ENCODE measurements at regions not wholly inside any gene's neighbourhood (a gene's known extent, or its start where the extent isn't known, plus 50 kb on each side); places are given as distances from the start of the nearest gene placed in this dataset.
"Not testable (repeated sequence)": the region's sequence is repeated elsewhere in the genome, so short reads cannot be mapped to it uniquely, and the experiment has no call there.

DNA sequence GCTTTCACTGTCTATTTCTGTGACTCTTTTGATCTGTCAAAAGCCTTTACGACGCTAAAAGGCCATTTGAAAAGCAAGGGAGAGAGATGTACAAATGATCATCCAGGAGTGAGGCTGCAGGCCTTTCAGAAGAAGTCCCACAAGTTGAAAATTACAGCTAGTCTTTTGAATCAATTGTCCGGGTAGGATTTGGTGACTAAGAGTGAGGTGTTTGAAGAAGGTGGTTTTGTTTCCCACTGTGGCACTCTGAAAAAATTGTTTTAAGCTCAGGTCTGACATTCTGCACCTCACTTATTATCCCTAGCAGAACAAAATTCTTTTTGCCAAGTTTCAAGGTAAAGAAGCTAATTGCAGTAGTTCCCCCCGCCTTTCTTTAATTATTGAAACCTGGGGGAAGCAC lies 50.8 kb upstream of the TMEM108 start:
- no peak for DNase-seq

DNA sequence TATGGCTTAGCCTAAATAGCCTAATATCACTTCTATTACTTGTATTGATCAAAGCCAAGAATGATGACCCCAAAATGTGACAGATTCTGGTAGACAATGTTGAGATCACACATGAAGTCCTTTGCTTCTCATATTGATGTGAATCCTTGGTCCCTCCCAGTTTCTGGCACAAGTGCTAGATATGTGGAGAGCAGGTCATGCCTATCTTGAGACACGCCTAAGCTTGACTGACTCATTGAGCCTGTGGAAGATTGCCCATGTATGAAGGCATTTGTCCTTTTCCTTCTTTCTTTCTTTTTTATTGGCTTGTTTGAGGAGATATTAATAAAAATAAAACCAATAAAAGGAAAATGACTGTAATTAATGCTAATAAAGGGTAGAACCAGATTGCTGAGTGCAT lies 54.0 kb upstream of the TMEM108 start:
- DNase-seq = no peak

DNA sequence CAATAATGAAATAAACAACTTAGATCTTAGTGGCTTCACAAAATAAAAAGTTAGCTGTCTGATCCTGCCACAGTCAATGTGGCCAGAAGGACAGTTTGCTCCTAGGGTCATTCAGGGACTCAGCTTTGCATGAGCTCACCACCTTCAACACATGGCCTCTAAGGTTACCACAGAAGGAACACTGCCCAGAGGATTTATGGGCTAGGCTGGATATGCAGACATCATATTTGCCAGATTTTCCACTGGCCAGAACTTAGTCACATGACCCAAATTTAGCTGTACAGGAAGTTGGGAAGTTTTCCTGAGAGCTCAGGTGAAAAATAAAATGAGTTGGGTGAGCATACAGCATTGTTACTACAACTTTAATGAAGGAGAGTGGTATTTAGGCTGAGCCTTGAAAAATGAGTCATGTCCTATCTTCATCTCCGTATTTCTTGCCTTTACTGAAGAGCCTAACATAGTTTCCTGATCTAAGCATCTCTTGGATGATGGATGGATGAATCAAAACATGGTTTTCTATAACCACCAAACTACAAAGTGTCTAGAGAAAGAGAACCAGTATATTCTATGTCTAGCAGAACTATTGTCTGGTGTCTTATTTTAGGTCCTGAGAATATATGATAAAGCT lies 54.9 kb upstream of the TMEM108 start:
- no peak for DNase-seq

GRCh38 chr3:132981719-132982118 lies 56.5 kb upstream of the TMEM108 start:
- no peak for DNase-seq

DNA sequence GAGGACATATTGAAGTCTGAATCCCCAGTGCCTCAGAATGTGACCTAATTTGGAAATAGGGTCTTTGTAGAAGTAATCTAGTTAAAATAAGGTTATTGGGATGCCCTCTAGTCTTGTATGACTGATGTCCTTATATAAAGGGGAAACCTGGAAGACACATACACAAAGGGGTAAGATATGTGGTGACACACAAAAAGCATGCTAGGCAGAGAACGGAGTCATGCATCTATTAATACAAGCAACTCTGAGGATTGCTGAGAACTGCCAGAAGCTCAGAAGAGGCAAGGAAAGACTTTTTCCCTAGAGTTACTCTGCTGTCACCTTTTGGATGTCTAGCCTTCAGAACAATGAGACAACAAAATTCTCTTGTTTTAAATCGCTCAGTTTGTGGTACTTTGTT lies 58.1 kb upstream of the TMEM108 start:
- no peak for DNase-seq

DNA sequence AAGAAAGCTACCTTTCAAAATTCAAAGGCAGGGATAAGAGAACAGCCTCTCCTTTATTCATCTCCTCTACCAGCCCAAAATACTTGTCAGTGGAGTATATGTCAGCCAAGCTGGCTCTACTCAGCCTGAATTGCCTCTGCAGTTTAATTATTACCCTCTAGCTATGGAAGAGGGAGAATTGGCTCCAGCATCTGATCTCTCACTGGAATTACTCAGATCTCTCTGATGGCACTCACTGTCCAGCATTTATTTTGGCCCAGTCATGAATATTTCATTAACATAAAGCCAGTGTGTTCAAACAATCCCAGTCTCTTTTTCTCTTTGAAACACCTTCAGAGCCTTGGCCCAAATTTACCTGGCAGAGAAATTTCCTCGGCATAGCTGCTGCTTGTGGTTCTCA lies 58.6 kb upstream of the TMEM108 start:
- DNase-seq = no peak

DNA sequence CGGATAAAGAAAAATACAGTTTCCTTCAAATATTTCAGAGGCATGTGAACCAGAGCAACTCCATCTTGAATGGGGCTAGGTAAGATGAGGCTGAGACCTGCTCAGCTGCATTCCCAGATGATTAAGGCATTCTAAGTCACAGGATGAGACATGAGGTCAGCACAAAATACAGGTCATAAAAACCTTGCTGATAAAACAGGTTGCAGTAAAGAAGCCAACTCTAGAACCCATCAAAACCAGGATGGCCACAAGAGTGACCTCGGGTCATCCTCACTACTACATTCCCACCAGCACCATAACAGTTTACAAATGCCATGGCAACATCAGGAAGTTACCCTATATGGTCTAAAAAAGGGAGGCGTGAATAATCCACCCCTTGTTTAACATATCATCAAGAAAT lies 59.2 kb upstream of the TMEM108 start:
- not testable (repeated sequence) for DNase-seq

DNA sequence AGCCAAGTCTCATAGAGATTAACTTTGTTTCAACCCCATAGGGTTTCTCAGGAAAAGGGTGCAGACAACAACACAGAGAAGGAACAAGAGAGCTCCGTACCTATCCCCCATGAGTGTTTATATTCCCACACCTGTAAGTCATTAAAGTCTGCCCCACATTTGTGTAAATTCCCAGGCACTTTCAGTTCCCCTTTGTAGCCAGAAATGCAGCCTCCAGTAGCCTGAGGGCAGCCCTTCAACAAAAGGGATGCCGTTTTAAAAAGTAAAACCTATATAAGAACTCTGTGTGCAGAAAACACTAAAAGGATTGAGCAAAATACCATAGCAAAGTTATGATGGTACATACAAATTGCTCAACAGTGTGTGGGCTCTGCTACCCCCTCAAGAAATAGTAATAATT lies 59.7 kb upstream of the TMEM108 start:
- DNase-seq = no peak

- no peak for DNase-seq
These were observed 64.1 kb upstream of the TMEM108 start for GRCh38 chr3:132974097-132974496.

GRCh38 chr3:132973441-132973840 lies 64.8 kb upstream of the TMEM108 start:
- no peak for DNase-seq

DNA sequence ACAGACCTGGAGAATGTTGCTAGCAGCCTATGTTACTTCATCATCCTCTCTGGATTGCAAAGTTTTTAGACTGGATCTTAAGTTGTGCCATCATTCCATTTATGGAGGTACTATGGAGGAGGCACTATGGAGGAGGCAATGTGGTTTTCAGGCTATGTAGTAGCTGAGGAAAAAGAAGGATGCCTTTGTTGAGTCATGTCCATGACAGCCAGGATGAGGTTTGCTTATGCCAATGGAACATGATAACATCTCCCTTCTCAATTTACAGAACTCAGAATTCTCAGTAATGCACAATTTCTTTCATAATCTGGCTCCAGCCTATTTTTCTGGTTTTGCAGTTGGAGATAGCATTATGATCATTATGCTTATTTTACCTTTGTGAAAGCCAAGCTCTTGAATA lies 65.9 kb upstream of the TMEM108 start:
- DNase-seq = no peak

DNA sequence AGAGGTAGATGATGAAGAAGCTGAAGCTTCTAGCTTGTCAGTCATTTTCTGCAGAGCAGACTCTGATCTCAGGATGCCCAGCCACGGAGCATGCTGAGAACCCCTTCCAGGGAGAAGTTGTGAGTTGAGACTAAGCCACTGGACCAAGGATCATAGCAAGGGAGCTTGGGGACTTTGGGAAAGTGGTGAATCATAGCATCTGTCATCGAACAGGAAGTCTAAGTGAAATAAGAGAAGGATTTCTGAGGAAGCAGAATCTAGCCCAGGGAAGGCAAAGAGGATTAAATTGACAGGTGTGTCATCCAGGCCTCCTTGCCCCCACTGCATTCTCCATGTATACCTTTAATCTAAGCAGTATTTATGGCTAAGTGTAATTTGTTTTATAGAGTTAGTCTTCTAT lies 71.8 kb upstream of the TMEM108 start:
- DNase-seq = no peak

DNA sequence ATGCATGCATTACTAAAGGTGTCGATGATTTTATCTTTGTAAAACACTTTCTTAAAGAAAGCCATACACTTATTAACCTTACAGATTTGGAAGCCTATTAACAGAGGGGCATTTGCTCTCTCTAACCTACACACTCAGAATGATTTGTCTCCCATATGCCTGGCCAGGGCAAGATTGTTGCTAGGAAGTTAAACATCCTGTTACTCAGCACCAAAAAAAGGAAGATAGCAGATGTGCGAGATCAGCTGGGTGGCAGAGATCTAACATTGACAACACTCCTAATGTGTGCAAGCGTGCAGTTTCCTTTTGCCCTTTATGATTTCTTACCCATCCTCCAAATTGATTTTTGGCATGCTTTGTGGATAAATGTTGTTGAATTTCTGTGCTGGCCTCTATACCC lies 73.9 kb upstream of the TMEM108 start:
- DNase-seq = no peak

GRCh38 chr3:132963786-132964185 lies 74.4 kb upstream of the TMEM108 start:
- no peak for DNase-seq

DNA sequence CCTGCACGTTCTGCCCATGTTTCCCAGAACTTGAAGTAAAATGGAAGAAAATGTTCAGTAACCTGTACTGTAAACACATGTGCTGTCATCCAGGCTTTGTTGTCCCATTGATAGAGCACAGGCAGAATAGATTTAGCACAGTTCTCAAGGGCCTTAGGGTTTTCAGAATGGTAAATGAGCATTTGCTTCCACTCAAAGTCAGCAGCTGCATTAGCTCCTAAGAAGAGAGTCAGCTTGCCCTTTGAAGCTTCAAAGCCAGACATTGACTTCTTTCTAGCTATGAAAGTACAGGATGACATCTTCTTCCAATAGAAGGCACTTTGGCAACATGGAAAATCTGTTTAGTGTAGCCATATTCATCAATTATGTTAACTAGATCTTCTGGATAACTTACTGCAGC lies 76.2 kb upstream of the TMEM108 start:
- DNase-seq = no peak

GRCh38 chr3:132953683-132954082 lies 84.5 kb upstream of the TMEM108 start:
- no peak for DNase-seq

- DNase-seq = no peak
These were observed 110.3 kb upstream of the TMEM108 start for GRCh38 chr3:132927896-132928295.

DNA sequence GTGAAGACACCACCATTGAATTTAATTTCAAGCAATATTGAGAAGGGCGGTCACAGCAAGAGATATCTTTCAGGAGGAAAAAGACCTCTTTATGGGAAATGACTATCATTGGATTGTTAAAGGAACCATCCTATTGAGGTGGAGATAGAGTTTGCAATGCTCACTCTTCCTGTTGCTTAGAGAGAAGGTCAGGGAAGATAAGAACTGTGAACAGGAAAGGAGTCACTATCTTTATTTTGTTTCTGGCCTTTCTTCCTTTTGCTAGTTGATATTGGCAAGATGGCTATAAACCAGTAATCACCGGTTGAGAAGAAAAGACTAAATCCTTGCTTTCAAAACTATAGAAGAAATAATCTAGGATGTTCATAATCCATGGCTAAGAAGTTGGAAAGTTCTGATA lies 112.1 kb upstream of the TMEM108 start:
- no peak for DNase-seq

GRCh38 chr3:132925256-132925930 lies 112.8 kb upstream of the TMEM108 start:
- no peak for DNase-seq

DNA sequence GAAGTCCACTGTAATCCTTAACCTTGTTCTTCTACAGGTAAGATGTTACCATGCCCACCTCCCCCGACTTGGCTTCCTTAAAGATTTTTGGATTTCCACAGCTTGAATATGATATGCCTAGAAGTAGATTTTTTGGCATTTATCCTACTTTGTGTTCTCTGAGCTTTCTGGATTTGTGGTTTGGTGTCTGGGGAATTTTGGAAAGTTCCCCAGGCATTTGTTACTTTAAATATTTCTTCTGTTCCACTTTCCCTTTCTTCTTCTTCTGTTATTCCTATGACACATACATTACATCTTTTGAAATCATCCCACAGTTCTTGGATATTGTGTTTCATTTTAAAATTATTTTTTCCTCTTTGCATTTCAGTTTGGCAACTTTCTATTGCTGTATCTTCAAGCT lies 122.1 kb upstream of the TMEM108 start:
- DNase-seq = no peak

DNA sequence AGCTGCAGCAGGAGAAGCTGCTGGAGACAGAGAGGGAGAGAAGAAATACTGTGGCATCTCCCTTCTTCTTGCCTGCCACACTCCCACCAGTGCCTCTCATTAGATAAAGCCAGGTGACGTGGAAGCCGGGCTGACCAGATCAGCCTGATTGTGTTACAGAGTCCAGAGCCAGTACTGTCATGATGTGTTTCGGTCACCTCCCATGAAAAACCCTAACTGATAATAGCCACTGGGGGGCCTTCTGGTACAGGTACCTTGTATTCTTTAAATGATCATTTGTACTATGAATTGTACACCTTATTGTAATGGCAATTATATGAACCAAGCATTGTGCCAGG lies 125.8 kb upstream of the TMEM108 start:
- DNase-seq = no peak

GRCh38 chr3:132911741-132912415 lies 126.3 kb upstream of the TMEM108 start:
- DNase-seq = no peak

GRCh38 chr3:132907293-132907692 lies 130.9 kb upstream of the TMEM108 start:
- DNase-seq = no peak

DNA sequence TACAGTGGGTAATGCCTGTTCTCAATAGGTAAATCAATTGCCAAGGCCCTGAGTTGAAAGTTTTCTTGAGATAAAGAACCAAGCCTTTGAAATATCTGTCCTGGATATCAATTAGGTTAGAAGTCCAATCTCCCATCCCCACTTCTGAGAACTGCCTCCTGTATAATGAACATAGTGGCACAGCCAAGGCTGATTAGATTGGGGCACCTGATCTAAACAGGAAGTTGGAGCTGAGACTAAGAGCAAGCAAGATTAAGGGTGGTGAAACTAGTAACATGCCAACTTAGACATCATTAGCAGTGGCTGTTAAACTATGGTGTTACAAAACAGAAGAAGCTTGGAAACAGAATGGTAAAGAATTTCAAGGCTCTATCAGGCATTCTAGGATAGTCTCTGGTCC lies 137.7 kb upstream of the TMEM108 start:
- DNase-seq = no peak

- no peak for DNase-seq
These were observed 140.1 kb upstream of the TMEM108 start for GRCh38 chr3:132898141-132898540.
